ENCODE measurements at regions not wholly inside any gene's neighbourhood (a gene's known extent, or its start where the extent isn't known, plus 50 kb on each side); places are given as distances from the start of the nearest gene placed in this dataset.

DNA sequence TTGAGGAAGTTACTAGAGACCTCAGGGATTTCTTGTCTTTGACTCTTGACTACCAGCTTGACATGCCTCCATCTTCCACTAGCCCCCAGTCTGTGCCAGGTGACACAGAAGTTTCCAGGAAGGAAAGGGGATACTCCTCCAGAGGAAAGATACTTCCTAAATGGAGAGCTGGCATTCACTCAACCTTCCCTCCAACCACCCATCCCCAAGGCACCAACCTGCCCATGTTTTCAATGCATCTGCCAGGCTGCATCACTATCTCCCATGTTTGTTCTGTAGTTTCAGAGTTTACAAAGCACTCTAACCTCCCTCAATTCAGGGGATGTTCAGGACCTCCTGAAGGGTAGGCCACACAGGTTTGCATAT, 198.4 kb upstream of the LPP start:
- ATAC-seq = no peak

DNA sequence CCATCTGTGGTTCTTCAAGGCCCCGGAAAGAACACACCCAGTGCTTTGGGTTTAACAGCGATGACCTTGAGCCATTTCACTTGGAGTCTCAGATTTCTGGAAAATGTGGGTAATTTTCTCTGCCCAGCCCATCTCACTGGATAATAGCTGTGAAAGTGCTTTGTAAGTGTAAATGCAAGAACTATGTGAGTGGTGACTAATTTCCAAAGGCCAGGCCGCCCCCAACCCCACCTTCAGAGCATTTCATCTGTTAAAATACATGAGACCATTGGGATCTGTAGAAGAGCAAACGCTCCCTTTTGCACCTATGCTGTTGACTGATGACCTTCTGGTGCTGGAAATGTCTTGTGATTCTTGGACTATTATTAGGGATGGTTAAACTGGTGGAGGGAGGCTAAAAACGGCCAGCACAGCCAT, 196.8 kb upstream of the LPP start:
- ATAC-seq = no peak

DNA sequence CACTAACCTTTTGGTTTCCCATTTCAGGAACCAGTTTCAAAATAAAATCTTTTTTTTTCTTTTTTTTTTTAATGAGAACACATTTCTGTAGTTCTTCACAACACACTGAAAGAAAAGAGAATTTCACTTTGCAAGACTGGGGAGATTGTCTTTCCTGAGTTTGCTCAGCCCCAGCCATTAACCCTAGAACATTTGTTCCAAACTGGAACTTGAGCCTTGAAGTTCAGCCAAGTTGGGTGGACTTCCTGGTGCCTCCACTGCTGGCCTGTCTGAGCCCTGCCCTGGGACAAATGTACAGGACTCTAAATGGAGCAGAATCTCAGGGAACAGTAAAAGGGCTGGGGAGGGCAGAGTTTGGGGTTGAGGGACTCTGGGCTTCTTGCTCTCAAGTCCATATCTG, 196.4 kb upstream of the LPP start:
- ATAC-seq = no peak

DNA sequence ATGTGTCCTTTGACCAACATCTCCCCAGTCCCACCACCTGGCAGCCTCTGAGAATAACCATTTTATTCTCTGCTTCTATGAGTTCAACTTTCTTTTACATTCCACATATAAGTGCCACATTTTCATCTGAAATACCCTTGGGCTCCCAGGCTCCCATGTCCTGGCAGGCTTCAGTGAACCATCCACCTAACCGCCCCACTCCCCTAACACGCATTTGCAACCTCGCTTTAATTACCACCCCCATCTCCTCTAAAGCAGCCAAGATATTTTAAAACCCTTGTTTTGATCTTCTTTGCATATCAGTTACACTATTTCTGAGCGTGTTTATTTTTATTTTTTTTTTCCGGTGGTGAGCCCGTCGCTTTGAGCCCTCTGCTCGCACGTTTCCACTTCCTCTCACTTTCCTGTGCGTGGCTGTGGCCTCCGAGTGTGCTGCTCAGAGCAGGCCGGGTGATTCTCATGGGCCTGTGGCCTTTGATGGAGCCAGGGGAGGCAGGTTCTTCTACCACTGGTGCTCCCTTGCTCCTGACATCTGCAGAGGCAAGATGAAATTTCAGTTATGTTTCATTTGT, 195.4 kb upstream of the LPP start:
- peak in 1 of 2 donors; percentile 57 for ATAC-seq

DNA sequence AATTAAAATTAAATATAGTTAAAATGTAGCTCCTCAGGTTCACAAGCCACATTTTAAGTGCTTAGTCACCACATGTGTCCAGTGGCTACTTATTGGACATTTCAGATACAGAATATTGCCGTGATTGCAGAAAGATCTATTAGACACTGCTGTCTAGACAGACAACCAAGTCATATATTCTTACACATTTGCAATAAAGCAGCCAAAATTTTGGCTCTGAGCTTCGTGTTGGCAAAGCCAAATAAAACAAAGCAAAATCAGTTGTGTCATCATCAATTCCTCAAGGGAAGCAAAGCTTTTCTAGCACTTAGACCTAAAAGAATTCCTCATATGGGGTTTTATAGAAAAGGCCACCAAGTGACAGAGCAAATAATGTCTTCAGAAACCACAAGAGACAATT, 193.1 kb upstream of the LPP start:
- ATAC-seq = no peak

DNA sequence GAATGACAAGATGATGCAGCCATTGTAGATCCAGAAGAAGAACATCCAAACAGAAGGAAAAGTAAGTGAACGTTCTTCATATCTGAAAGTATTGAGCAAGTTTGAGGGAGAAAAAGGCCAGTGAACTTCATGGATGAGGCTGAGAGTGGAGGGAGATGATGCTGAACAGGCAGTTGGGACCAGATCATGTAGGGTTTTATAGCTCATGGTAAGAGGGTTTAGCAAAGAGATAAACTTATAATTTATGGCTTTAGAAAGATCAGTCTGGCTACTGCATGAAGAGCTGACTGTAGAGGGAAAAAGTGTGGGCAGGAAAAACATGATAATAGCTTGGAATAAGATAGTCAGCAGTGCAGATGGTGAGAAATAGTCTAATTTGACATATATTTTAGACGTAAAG, 192.6 kb upstream of the LPP start:
- peak in 1 of 2 donors; percentile 19 for ATAC-seq

DNA sequence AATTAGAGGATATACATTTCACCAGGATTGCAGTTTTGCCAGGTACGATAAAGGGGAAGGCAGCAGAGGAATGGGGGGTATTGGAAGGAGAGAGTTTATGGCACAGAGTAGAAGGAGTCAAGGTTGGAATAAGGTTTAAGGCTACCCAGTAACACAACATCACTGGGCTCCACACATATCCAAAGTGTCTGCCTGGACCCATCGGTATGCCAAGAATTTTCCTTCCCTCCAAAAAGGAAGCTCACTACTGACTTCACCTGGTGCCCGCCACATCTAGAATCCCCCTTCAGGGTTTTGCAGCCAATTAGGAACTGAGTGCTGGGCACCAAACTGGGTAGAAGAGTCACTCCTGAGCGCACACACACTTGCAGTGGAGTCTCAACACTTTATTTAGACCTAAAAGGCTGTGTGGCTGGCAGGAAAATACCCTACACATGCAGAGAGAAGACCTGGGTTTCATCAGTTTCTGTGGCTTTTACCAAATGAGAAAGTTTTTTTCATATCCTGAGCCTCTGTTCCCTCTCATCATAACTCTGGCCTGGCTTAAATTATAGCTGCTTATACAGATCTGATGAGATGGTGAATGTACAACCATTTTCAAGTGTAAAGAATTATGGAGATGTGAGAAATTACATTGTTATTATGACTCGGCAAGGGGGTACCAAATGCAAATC, 190.8 kb upstream of the LPP start:
- peak; percentile 46 to 47 for ATAC-seq

DNA sequence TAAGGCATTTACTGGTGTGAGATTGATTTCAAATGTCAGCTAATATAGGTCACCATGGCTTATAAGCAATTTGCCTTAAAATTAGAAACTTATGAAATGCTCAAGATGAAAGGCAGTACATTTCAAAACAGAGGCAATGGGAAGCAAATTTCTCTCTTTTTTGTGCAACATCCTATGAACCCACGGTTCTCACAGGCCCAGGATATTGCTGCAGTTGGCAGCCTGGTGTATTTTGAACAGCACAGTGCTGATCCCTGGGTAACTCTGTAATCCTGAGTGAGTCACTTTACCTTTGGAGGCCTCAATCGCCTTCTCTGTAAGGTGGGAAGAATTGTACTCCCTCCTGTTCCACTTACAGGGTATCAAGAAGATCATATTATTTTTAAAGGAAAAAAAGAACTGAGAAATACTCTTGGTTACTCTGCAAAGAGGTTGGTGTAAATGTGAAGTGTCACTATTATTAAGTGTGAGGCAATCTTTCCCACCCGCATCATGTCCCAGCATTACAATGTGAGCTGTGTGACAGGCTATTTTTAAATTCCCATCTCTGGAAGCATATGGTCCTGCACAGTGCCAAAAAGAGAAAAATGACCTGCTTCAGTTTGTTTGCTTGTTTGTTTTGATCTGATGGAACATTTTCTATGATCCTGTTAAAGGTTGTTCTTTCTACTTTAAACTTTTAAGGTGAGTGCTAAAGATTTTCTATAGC, 190.1 kb upstream of the LPP start:
- ATAC-seq = peak in 1 of 2 donors; percentile 26

DNA sequence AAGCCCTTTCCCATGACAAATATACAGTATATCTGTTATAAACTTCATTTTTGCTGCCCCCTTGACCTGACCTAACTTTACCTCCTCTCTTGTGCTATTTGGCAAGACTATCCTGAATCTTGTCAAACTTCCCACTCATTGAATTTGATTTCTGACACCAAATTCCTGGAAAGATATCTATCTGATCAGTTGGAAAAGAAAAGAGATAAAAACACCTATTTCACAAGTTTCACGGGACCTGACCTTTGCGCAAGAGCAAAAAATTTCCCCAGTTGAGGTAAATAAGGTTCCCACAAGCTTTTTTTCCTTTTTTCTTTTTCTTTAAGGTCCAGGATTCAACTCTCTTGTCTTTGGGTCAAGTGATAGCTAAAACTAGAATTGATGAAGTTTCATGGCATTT, 189.2 kb upstream of the LPP start:
- no peak for ATAC-seq

DNA sequence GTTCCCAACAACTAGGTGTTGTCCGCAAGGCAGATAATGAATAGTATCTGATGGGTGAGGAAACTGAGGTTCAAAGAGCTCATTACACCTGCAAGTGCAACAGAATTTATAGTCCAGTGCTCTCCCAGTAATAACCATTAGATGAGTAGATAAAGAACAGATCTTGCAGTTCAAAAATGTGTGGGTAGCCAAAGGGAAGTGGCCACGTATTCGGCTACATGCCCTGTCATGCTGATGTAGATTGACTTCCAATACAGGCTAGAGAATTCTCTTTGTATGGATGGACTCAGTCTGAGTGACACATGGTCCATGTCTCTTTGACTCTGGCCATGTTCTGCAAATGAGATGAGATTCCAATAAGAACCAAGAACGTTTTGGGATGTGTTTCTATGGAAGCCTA, 187.9 kb upstream of the LPP start:
- ATAC-seq = no peak

DNA sequence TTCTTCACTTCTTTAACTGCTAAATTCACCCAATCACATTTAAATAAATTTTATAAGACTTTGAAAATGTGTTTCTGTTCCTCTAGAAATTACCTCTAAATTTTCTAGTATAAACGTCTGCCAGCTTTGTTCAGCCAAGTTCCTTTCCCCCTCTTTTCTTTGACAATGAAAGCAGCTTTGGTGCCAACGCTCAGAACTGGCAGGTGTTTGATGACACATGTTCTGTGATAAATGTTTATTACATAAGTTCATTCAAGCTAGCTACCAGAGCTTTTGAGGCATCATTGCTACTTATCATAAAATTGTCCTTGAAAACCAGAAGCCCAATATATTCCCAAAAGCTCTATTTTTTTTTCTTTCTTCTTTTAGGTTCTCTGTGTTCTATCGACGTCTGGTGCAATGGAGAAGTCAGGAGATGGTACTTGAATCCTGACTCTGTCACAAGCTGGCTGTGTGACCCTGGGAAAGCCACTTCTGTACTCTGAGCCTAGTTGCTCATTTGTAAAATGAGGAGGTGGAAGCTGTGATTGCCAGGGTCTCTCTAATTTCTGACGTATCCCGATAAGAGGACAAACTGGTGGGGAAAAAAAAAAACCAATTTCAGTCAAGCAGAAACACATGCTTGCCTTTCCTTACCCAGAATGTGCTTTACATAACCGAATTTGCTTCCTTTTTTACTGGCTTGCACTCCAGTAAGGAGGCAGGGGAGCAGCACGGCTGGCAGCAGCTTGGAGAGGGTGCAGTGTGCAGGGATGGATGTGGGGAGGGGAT, 187.1 kb upstream of the LPP start:
- no peak for ATAC-seq

DNA sequence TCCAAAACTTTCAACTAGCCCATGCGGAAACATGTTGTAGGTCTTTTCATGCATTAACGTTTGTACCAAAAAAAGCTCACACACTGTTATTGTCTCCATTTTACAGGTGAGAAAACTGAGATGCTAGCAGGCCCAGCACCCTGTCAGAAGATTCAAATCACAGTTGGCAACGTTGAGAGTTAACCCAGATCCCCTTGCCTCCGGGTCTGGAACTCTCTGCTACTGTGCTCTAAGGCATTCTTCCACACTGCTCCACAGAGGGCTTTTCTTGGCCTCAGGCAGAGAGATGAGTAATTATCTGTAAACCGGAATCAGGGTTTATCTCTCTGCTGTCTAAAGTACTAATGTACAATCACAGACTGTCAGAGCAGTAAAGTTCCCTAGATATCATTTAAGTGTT, 186.0 kb upstream of the LPP start:
- no peak for ATAC-seq

DNA sequence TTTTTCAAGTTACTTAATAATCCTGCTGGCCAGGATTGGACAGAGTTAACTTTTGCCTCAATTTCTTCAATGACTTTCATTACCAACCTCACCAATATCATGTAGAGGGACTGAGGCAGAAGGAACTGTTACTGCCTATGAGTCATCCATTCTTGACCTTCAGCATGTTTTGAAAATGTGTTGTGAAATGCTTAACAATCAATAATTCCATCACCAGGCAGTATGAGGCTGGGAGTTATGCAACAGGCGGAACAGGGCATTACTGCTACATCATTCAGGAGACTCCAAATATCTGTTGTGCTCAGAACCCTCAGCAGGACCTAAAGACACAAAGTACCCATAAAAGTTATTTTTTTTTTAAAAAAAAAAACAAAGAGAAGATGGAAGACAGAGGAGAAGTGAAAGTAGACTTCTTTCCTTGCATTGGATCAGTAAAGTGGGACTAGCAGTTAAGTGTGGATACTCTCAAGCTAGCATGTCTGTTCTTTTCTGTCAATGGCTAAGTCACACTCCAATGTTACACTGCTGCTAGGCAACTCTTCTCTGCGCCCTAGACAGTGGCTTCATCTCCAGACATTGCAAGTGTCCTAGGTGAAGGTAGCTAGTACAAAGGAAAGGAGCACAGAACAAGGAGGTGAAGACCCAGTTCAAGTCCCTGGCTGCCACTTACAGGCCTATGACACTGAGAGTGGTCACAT, 184.9 kb upstream of the LPP start:
- ATAC-seq = no peak

DNA sequence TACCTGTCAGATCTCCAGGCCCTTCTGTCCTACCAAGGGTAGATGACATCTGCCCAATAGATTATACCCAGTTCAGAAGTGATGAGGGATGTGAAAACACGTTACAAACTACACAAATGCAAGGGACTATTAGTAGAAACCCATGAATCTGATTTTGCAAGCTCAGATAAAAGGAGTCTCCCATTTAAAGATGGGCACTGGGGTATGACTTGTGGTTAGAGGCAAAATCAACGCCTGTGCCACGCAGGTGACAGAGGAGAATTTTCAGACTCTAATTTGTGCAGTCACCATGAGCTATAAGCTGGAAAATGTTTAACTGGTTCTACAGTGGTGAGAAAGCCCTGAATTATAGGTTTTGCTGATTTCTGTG, 184.4 kb upstream of the LPP start:
- no peak for ATAC-seq

DNA sequence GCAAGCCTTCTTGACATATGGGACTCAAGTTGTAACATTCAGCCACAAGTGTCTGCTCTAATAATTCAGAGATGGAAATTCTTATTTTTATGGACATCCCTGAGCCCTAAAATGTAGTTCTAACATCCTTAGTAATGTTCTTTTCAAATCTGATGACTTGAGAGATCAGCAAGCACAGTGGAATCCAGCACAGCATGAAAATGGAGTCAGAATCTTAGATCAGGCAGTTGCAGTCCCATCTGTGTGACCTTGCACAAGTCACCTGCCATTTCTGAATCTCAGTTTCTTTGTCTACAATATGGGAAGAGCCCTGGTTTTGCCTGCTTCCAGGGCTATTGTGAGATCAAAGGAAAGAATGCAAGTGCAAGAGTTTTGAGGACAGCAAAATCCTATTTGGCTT, 183.9 kb upstream of the LPP start:
- no peak for ATAC-seq

DNA sequence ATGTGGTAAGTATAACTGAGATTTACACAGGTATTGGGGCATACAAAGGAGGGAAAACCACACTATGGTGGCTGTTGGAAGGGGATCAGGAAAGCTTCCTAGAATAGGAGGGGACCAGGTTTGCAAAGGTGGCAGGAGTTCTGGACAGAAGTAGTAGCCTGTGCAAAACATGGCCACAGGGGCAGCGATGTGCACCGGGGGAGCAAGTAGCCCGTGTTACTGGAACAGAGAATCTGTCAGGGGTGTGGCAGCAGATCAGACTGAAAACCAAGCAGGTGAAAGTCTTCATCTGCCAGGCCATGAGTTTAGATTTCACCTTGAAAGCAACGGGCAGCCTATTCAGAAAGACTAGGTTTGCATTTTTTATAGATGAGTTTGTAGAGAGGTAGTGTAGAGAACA, 182.3 kb upstream of the LPP start:
- no peak for ATAC-seq

DNA sequence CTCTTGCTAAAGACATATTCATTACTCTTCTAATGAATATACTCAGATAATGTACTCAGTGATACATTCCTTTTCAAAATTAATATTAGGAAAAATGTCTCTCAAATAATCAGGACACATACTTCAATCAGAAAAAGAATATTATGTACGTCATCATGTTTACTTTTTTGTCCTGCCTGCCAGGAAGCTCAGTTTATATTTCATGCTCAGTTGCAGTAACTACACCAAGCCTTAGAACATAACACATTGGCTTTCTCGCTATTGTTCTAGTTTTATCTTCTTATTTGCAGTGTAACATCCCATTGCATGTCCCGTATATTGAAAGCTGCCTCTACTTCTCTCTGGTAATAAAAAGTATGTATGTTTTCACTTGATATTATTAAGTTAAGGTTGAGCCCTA, 181.5 kb upstream of the LPP start:
- ATAC-seq = no peak

DNA sequence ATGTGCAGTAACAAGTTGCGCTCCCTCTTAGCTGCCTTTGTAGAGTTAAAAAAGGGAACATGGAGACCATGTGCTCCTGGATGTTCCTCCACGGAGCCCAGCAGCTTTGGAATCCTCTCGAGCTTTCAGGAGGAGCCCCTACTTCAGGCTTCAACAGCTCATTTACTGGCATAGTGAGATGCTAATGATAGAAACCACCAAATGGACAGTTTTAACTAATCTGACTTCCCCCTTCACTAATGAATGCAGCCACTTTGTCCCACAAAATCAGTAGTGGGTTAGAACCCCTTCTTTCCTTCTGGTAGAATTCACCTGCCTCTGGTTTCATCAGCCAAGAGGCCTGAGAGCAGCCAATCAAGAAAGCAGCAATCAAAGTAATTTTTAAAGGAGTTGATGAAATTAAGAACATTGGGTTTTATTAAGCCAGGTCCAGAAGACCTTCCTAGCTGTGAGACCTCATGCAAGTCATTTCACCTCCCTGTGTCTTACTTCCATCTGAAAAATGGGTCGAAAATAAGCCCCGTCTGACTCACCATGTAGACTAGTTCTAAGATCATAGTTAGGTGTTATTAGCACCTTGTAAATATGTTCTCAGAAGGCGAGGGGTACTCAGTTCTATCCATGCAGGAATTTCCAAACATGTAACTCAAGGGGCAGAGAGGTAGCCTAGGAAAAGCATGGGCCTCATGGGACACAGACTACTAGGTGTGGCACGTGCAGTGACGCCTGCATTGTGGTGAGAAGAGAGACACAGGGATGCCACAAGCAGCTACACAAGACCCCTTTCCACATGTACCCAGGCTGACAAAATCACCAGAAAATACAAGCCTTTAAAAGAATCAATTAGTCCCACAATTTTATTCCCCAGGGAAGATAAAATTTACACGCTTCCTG, 179.7 kb upstream of the LPP start:
- peak; percentile 47 to 49 for ATAC-seq

DNA sequence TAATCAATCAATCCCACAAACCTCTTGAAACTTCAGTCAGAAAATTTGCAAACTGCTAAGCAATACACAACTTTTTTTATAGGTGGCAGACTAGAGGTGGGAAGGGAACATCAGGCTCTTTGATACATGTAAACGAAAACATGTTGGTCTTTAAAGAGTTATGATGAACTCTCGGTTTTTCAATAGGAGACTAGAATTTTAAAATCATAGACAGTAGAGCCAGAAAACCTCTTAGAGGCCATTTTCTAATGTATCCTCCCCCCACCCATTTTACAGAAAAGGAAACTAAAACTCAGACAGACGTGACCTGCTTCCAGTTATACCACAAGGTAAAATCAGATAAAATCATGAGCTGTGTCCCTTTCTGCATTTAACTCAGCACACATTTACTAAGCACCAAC, 179.1 kb upstream of the LPP start:
- peak; percentile 52 to 57 for ATAC-seq

DNA sequence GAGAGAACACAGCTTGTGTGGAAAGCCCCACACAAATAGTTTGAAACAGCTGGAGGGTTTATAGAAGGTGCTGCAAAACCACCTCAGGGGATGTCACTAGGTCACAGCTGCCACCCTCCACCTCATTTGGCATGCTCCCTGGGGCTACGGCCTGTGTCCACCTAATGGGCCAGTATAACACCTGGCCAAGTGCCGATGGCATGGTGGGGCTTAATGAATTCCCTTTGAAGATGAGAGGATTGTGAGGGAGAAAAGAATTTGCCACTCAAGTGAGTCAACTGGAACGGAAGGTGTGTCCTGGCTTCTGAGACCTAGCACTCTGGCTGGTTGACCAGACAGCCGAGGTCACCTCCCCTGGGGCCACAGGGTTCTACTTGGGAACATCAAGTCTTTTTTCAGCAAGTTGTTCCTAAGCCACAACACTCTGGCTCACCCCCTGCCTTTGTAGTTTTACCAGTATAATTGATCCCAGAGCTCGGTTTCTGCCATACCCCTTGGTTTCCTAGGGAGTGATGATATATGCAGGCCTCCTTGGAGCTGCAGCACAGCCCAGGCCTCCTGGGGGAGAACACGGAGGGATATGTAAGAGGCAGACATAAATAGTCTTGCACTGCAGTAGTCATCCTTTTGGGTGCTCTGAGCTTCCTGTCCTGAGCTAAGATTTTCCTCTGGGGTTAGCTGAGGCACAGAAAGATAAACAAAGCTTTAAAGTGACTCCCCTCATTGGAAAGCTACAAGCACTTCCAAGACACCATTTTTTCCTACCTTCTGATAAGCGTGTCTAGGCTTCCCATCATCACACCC, 178.2 kb upstream of the LPP start:
- ATAC-seq = peak; percentile 34 to 40

DNA sequence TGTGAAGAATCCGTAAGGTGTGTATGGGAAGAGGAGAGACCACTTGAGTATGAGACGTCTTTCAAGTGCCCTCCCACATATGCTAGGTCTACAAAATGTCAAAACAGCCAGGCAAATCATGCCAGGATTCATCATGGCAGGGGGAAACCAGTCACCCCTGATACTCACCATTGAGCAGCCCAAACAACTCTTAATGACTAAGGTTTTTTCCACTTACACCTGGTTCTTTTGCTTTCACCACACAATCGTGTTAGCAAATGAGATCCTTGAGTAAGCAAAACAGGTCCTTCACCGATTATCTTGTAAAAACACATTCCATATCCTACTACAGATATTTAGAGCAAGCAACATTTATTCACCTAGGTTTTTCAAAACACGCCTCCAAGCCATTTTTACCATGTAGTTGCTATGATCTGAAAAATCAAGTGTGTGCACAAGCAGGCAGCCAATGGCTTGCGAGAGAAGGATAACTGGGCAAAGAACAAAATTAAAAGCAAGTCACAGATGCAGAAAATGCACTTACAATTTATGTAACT, 177.5 kb upstream of the LPP start:
- peak; percentile 67 to 69 for ATAC-seq

Measured in activated CD4-positive, CD25-positive, alpha-beta regulatory T cell treated with anti-CD3 and anti-CD28 coated beads, Interleukin-2, amount 50 U/mL, for 24 hours (primary cell).